T-helper 2 cell treated with Interferon-gamma antibody and Interleukin-4, amounts not matched to agents 5 μg/mL and 100 μg/mL, for 36 hours (primary cell): ENCODE measurements at regions not wholly inside any gene's neighbourhood (a gene's known extent, or its start where the extent isn't known, plus 50 kb on each side); places are given as distances from the start of the nearest gene placed in this dataset.

Experiments
- DNase-seq: peaks from one replicate; pipeline ENCODE4 v3.0.0; 2021; ENCODE audit warnings: low spot score
- H3K27ac Mint-ChIP-seq: one replicate; pipeline ENCODE4 v1.8.0; 2021; ENCODE audit warnings: mild to moderate bottlenecking, mixed read lengths
- H3K27me3 Mint-ChIP-seq: one replicate; pipeline ENCODE4 v1.8.0; 2021; ENCODE audit warnings: low read depth, mixed read lengths
- H3K36me3 Mint-ChIP-seq: one replicate; pipeline ENCODE4 v1.8.0; 2021; ENCODE audit warnings: low read depth, mixed read lengths
- H3K4me1 Mint-ChIP-seq: one replicate; pipeline ENCODE4 v1.8.0; 2021; ENCODE audit warnings: low read depth, mixed read lengths
- H3K4me3 Mint-ChIP-seq: one replicate; pipeline ENCODE4 v1.8.0; 2022; ENCODE audit warnings: mild to moderate bottlenecking, moderate library complexity, mixed read lengths
- H3K9me3 Mint-ChIP-seq: one replicate; pipeline ENCODE4 v1.8.0; 2021; ENCODE audit warnings: mixed read lengths

DNA sequence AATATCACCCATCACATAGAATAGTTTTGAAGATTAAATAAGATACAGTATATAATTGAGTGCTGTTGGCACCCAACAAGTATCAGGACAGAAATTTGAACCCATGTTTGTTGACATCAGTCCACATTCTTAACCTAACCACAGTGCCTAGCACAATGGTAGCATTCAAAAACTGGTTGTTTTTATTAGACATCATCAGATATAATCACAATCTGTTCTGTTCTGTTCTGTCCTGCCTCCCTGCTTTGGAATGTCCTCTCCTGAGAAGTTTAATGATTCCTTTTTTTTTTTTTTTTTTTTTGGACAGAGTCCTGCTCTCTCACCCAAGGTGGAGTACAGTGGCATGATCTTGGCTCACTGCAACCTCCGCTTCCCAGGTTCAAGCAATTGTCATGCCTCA is 476.6 kb downstream of the RMST start:
- peaks cover 3% of the 10 kb centered on the region for H3K9me3 Mint-ChIP-seq
- no peak overlapping the region for H3K27ac Mint-ChIP-seq
- H3K4me3 Mint-ChIP-seq = no peak overlapping the region
- no peaks in the 10 kb centered on the region for H3K36me3 Mint-ChIP-seq
- no peak for DNase-seq
- no peaks in the 10 kb centered on the region for H3K4me1 Mint-ChIP-seq
- no peaks in the 10 kb centered on the region for H3K27me3 Mint-ChIP-seq

DNA sequence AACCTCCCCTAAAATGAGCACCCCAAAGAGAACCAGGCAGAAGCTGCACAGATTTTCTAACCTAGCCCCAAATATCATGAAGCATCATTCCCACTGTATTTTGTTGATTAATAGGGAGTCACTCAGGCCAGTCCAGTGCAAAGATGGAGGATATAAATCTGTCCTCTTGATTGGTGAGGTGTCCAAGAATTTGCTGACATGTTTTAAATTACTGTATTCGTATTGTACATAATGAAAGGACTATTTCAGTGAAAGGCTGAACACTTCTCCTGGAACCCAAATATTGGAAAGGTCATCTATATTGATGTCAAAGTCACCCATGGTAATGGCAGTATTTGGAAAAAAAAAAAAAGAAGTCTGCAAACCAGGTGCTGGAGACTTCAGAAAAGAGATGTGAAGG is 477.5 kb downstream of the RMST start:
- Mint-ChIP-seq H3K9me3 (peaks cover 3% of the 10 kb centered on the region), H3K27me3 (no peaks in the 10 kb centered on the region), H3K4me1 (no peaks in the 10 kb centered on the region), H3K27ac (no peak overlapping the region), H3K36me3 (no peaks in the 10 kb centered on the region), H3K4me3 (no peak overlapping the region)
- no peak for DNase-seq

DNA sequence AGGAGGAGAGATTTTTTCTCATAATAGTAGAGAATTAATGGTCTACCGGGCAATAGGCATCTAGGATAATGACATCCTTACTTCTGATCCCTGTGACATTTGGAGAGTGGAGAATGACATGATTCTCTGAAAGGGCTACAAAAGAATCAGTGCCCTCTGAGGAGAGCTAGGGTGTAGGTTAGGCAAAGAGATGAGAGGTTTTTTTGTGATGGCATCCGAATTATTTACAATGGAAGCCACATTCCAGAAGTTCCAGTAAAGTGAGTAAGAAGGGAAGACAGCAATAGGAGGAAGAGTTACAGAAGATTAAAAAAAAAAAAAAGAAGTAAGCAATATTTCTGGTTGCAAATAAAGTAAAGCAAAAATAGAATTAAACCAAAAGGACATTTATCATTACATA is 478.0 kb downstream of the RMST start:
- no peak for DNase-seq
- H3K9me3 Mint-ChIP-seq = peaks cover 3% of the 10 kb centered on the region
- no peaks in the 10 kb centered on the region for H3K36me3 Mint-ChIP-seq
- no peak overlapping the region for H3K4me3 Mint-ChIP-seq
- no peak overlapping the region for H3K27ac Mint-ChIP-seq
- H3K4me1 Mint-ChIP-seq = no peaks in the 10 kb centered on the region
- H3K27me3 Mint-ChIP-seq = no peaks in the 10 kb centered on the region

- DNase-seq = no peak
Measured at GRCh38 chr12:97941686-97942354, 479.2 kb downstream of the RMST start.

GRCh38 chr12:97943359-97943758 is 480.8 kb downstream of the RMST start:
- Mint-ChIP-seq H3K27me3 (no peaks in the 10 kb centered on the region), H3K4me3 (no peak overlapping the region), H3K36me3 (no peaks in the 10 kb centered on the region), H3K27ac (no peak overlapping the region), H3K4me1 (no peaks in the 10 kb centered on the region), H3K9me3 (peaks cover 11% of the 10 kb centered on the region)
- no peak for DNase-seq

More at GRCh38 chr12:97941686-97942354, 479.2 kb downstream of the RMST start:
- Mint-ChIP-seq H3K9me3 (peaks cover 3% of the 10 kb centered on the region), H3K27ac (no peak overlapping the region), H3K36me3 (no peaks in the 10 kb centered on the region), H3K27me3 (no peaks in the 10 kb centered on the region), H3K4me1 (no peaks in the 10 kb centered on the region), H3K4me3 (no peak overlapping the region)

DNA sequence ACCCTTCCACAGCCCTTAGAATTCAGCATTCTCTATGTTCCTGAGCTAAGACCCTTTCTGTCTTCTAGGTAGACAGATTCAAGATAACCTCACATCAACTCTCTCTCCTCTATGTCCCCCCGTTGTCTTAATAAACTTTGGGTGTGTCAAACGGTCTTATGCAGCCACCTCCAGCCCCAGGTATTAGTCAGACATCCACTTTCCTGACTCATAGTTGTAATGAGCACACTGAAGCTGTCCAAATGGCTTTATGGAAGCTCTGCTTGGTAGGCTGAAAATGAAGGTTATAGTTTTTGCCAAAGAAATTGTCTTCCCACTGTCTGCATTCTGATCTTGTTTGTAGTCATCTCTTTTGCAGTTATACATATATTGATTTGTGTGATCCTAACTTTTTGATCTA is 482.0 kb downstream of the RMST start:
- H3K36me3 Mint-ChIP-seq = no peaks in the 10 kb centered on the region

GRCh38 chr12:97946701-97947100 is 484.1 kb downstream of the RMST start:
- Mint-ChIP-seq H3K27ac (no peak overlapping the region), H3K9me3 (peaks cover 8% of the 10 kb centered on the region), H3K4me3 (no peak overlapping the region), H3K27me3 (no peaks in the 10 kb centered on the region), H3K36me3 (no peaks in the 10 kb centered on the region), H3K4me1 (no peaks in the 10 kb centered on the region)
- DNase-seq = no peak

More for the DNA sequence above, 482.0 kb downstream of the RMST start:
- no peak for DNase-seq
- peaks cover 11% of the 10 kb centered on the region for H3K9me3 Mint-ChIP-seq
- H3K4me3 Mint-ChIP-seq = no peak overlapping the region
- H3K4me1 Mint-ChIP-seq = no peaks in the 10 kb centered on the region
- no peaks in the 10 kb centered on the region for H3K27me3 Mint-ChIP-seq
- no peak overlapping the region for H3K27ac Mint-ChIP-seq

DNA sequence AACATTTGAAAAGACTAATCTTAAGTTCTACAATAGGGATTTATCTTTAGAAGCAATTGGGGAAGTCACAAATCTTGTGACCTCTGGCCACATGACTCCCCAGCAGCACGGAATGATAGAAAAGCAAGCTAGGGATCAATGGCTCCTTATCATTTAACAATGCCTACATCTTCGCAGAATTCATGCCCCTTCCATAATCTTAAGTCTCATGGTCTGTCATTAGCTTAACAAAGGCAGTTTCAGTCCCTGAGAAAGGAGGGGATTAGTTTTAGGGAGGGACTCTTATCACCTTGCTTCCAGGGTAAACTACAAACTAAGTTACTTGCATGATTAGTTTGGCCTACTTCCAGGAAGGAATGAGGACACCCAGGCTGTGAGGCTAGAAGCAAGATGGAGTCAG is 486.0 kb downstream of the RMST start:
- no peaks in the 10 kb centered on the region for H3K4me1 Mint-ChIP-seq
- no peak overlapping the region for H3K27ac Mint-ChIP-seq
- peaks cover 8% of the 10 kb centered on the region for H3K9me3 Mint-ChIP-seq
- DNase-seq = no peak
- no peaks in the 10 kb centered on the region for H3K36me3 Mint-ChIP-seq
- H3K27me3 Mint-ChIP-seq = no peaks in the 10 kb centered on the region
- no peak overlapping the region for H3K4me3 Mint-ChIP-seq

GRCh38 chr12:97951239-97951638 is 488.6 kb downstream of the RMST start:
- Mint-ChIP-seq H3K4me3 (no peak overlapping the region), H3K27ac (no peak overlapping the region), H3K27me3 (no peaks in the 10 kb centered on the region), H3K9me3 (peaks cover 8% of the 10 kb centered on the region), H3K36me3 (no peaks in the 10 kb centered on the region), H3K4me1 (no peaks in the 10 kb centered on the region)
- no peak for DNase-seq

DNA sequence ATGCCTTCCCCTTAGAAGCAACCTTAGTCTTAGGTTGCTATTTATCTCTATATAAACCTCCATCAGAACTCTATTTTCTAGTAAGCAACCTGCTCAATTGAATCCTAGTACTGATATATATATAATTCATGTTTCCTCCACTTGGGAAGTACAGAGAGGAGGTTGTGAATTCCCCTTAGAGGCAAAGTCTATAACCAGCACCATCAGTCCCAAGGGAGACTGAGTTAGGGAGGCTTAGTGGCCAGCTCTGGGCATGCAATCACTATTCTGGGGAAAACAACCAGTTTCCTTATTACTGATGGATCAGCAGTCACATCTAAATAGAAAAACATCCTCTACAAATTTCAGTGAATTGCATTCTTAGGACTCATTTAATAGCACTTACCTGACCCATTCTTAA is 489.1 kb downstream of the RMST start:
- H3K27me3 Mint-ChIP-seq = no peaks in the 10 kb centered on the region
- no peak overlapping the region for H3K4me3 Mint-ChIP-seq
- H3K4me1 Mint-ChIP-seq = no peaks in the 10 kb centered on the region
- H3K36me3 Mint-ChIP-seq = no peaks in the 10 kb centered on the region
- DNase-seq = no peak
- peaks cover 12% of the 10 kb centered on the region for H3K9me3 Mint-ChIP-seq
- no peak overlapping the region for H3K27ac Mint-ChIP-seq

- Mint-ChIP-seq H3K4me3 (no peak overlapping the region), H3K27me3 (no peaks in the 10 kb centered on the region), H3K36me3 (no peaks in the 10 kb centered on the region), H3K4me1 (no peaks in the 10 kb centered on the region), H3K27ac (no peak overlapping the region), H3K9me3 (peaks cover 5% of the 10 kb centered on the region)
- no peak for DNase-seq
Measured at GRCh38 chr12:97957109-97957508, 494.5 kb downstream of the RMST start.

- no peak overlapping the region for H3K27ac Mint-ChIP-seq
- peaks cover 5% of the 10 kb centered on the region for H3K9me3 Mint-ChIP-seq
- no peaks in the 10 kb centered on the region for H3K4me1 Mint-ChIP-seq
- no peaks in the 10 kb centered on the region for H3K27me3 Mint-ChIP-seq
- H3K36me3 Mint-ChIP-seq = no peaks in the 10 kb centered on the region
- H3K4me3 Mint-ChIP-seq = no peak overlapping the region
- no peak for DNase-seq
Measured at GRCh38 chr12:97960225-97960624, 497.6 kb downstream of the RMST start.

DNA sequence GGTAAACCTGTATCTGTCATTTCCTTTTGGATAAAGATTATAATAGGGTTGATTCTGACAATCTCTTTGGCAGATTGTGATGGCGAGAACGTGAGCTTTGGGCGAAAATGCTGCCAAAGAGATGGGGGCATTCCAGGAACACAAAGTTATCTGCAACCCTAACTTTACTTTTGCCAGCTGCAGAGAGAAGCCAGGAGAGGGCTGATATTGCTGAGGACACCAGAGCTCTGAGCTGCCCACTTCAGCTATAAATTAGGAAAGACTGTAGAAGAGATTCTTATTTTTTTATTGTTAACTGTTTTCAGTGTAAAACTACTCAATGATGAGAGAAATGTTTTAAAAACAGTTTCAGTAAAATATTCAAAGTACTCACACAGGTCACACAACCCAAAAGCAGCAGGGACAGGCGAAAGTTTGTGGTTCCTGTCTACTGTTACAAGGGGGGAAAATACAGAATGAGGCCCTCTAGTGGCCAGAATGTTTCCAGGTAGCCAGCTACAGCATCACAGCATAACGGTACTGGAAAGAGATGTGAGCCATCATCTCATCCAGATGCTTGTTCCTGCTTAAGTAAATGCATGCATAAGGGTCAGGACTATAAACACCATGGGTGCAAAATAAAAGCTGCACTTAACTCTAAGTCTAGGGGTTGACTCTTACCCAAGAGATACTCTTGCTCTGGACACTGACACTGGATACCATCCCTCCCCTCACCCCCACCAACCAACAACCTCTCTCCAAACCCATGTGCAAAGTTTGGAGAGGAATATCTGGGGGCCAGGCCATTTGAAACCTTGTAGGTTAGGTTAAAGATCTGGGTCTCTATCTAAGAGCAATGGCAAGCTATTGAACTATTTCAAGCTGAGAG is 498.4 kb downstream of the RMST start:
- no peak overlapping the region for H3K27ac Mint-ChIP-seq
- no peaks in the 10 kb centered on the region for H3K4me1 Mint-ChIP-seq
- H3K36me3 Mint-ChIP-seq = no peaks in the 10 kb centered on the region
- H3K27me3 Mint-ChIP-seq = no peaks in the 10 kb centered on the region
- DNase-seq = no peak
- no peak overlapping the region for H3K4me3 Mint-ChIP-seq
- peaks cover 5% of the 10 kb centered on the region for H3K9me3 Mint-ChIP-seq

DNA sequence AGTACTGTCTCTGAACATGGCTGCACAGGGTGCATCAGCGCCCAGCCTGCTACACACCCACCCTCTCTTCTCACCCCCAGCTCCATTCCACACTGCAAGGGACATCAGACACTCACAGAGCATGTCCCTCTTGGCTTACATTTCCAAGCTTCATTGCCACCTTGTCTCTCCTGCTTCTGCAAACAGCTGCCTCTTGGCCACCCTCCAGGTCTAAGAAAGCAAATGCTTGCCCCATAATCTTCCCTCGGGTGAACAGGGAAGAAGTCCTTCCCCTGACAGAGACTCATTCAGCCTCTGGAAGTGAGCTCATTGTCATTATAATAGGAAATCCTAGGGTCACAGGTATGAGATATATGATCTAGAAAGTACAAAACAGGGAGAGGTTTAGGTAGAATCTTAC is 505.2 kb downstream of the RMST start:
- no peaks in the 10 kb centered on the region for H3K27me3 Mint-ChIP-seq
- no peak overlapping the region for H3K4me3 Mint-ChIP-seq
- no peak for DNase-seq
- no peaks in the 10 kb centered on the region for H3K36me3 Mint-ChIP-seq
- no peaks in the 10 kb centered on the region for H3K9me3 Mint-ChIP-seq
- no peaks in the 10 kb centered on the region for H3K4me1 Mint-ChIP-seq
- H3K27ac Mint-ChIP-seq = no peak overlapping the region
